ENCODE measurements at regions not wholly inside any gene's neighbourhood (a gene's known extent, or its start where the extent isn't known, plus 50 kb on each side); places are given as distances from the start of the nearest gene placed in this dataset.

DNA sequence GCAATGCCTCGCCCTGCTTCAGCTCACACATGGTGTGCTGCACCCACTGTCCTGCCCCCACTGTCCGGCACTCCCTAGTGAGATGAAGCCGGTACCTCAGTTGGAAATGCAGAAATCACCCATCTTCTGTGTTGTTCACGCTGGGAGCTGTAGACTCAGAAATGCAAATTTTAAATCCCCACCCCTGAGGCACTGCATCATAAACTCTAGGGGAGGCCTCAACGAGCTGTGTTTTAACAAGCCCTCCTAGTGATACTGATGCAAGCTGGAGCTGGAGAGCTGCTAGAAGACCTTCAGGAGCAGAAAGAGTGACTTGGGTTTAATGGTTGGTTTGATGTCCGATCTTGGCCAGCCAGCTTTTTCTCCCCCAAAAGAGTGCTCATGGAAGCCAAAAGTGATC, 146.0 kb upstream of the MAST4 start:
- Histone ChIP-seq H3K4me2 (ENCODE audit: low read length) (no peak overlapping the region), H3K27ac (ENCODE audit: low read depth, low read length) (no peak overlapping the region), H3K4me1 (ENCODE audit: insufficient read depth, low read length) (peaks cover 18% of the 10 kb centered on the region), H3K9me3 (ENCODE audit: insufficient read depth, low read depth, low read length) (no peaks in the 10 kb centered on the region), H3K36me3 (ENCODE audit: insufficient read depth, low read length) (no peaks in the 10 kb centered on the region), H2AFZ (ENCODE audit: low read depth, low read length) (no peak overlapping the region), H3K4me3 (ENCODE audit: insufficient read depth, low read depth, low read length) (no peak overlapping the region), H4K20me1 (ENCODE audit: insufficient read depth, low read length) (no peaks in the 10 kb centered on the region), H3K79me2 (ENCODE audit: insufficient read depth, low read length) (no peaks in the 10 kb centered on the region), H3K9ac (ENCODE audit: low read length) (no peak overlapping the region), H3K27me3 (ENCODE audit: insufficient read depth, low read length) (no peaks in the 10 kb centered on the region)
- Mint-ChIP-seq H3K9me3 (ENCODE audit: unreplicated experiment) (peaks cover 35% of the 10 kb centered on the region), H3K4me3 (ENCODE audit: unreplicated experiment) (no peak overlapping the region), H3K27ac (ENCODE audit: unreplicated experiment) (no peak overlapping the region), H3K36me3 (ENCODE audit: low read depth, unreplicated experiment) (no peaks in the 10 kb centered on the region), H3K4me1 (ENCODE audit: low read depth, unreplicated experiment) (peaks cover 13% of the 10 kb centered on the region), H3K27me3 (ENCODE audit: low read depth, unreplicated experiment) (no peaks in the 10 kb centered on the region)
- FAIRE-seq = no peak
- no peak for DNase-seq (ENCODE audit: low read depth)
- TF ChIP-seq EZH2 (IDR thresholded peaks at IDR 0.05; ENCODE audit: insufficient read depth, low read length) = no peak
- TF ChIP-seq, protein P1, sequence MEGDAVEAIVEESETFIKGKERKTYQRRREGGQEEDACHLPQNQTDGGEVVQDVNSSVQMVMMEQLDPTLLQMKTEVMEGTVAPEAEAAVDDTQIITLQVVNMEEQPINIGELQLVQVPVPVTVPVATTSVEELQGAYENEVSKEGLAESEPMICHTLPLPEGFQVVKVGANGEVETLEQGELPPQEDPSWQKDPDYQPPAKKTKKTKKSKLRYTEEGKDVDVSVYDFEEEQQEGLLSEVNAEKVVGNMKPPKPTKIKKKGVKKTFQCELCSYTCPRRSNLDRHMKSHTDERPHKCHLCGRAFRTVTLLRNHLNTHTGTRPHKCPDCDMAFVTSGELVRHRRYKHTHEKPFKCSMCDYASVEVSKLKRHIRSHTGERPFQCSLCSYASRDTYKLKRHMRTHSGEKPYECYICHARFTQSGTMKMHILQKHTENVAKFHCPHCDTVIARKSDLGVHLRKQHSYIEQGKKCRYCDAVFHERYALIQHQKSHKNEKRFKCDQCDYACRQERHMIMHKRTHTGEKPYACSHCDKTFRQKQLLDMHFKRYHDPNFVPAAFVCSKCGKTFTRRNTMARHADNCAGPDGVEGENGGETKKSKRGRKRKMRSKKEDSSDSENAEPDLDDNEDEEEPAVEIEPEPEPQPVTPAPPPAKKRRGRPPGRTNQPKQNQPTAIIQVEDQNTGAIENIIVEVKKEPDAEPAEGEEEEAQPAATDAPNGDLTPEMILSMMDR (IDR thresholded peaks at IDR 0.05; ENCODE audit: insufficient read depth, low read depth, low read length) = no peak

DNA sequence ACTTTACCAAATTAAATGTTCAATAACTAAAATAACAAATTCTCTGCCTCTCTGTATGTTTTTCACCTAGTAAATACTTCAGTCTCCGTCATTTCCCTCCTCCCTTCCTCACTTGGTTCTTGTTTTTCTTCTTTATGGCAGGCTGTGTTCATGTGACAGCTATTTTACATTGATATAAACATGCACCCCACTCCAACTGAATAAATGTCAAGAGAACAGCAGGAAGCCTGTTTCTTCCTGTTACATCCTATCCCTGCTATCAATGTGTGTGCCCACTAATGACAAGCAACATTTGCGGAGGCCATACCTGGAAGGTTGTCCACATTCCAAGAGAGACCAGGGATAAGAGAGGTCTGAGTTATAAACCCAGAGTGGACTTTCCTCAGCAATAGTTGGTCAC, 145.2 kb upstream of the MAST4 start:
- Histone ChIP-seq H3K79me2 (ENCODE audit: insufficient read depth, low read length) (no peaks in the 10 kb centered on the region), H3K4me1 (ENCODE audit: insufficient read depth, low read length) (peaks cover 22% of the 10 kb centered on the region), H3K4me3 (ENCODE audit: insufficient read depth, low read depth, low read length) (no peak overlapping the region), H4K20me1 (ENCODE audit: insufficient read depth, low read length) (no peaks in the 10 kb centered on the region), H3K27me3 (ENCODE audit: insufficient read depth, low read length) (no peaks in the 10 kb centered on the region), H3K4me2 (ENCODE audit: low read length) (no peak overlapping the region), H3K9me3 (ENCODE audit: insufficient read depth, low read depth, low read length) (no peaks in the 10 kb centered on the region), H3K36me3 (ENCODE audit: insufficient read depth, low read length) (no peaks in the 10 kb centered on the region), H3K9ac (ENCODE audit: low read length) (no peak overlapping the region), H3K27ac (ENCODE audit: low read depth, low read length) (no peak overlapping the region), H2AFZ (ENCODE audit: low read depth, low read length) (no peak overlapping the region)
- H3K4me1 Mint-ChIP-seq (ENCODE audit: low read depth, unreplicated experiment) = peaks cover 14% of the 10 kb centered on the region
- DNase-seq (ENCODE audit: low read depth) (no peak), FAIRE-seq (no peak)
- H3K9me3 Mint-ChIP-seq (ENCODE audit: unreplicated experiment) = peaks cover 35% of the 10 kb centered on the region
- TF ChIP-seq EZH2 (IDR thresholded peaks at IDR 0.05; ENCODE audit: insufficient read depth, low read length) = no peak
- TF ChIP-seq, protein P1 (IDR thresholded peaks at IDR 0.05; ENCODE audit: insufficient read depth, low read depth, low read length) = no peak
- H3K27me3 Mint-ChIP-seq (ENCODE audit: low read depth, unreplicated experiment) = no peaks in the 10 kb centered on the region
- H3K4me3 Mint-ChIP-seq (ENCODE audit: unreplicated experiment) = no peak overlapping the region
- H3K27ac Mint-ChIP-seq (ENCODE audit: unreplicated experiment) = no peak overlapping the region
- no peaks in the 10 kb centered on the region for H3K36me3 Mint-ChIP-seq (ENCODE audit: low read depth, unreplicated experiment)

DNA sequence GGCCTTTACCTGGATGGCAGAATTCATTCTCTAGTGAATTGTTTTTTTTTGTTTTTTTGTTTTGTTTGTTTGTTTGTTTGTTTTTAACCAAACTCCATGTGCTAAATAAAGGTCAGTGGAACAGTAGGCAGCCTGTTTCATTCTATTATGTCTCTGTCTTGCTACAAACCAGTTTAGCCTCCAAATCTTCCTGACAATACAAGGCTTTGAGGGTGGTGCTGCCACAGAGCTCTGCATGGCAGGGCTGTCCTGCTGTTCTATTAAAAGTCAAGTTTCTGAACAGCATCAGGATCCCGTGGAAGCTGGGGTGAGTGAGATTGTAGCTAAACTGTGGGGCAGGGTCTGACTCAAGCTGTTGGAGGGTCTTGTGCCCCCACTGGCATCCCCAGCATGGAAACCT, 144.1 kb upstream of the MAST4 start:
- H3K79me2 ChIP-seq (ENCODE audit: insufficient read depth, low read length) = no peaks in the 10 kb centered on the region
- H3K9me3 Mint-ChIP-seq (ENCODE audit: unreplicated experiment) = peaks cover 33% of the 10 kb centered on the region
- H2AFZ ChIP-seq (ENCODE audit: low read depth, low read length) = no peak overlapping the region
- H3K4me1 Mint-ChIP-seq (ENCODE audit: low read depth, unreplicated experiment) = peaks cover 14% of the 10 kb centered on the region
- H3K27ac ChIP-seq (ENCODE audit: low read depth, low read length) = no peak overlapping the region
- H3K27me3 Mint-ChIP-seq (ENCODE audit: low read depth, unreplicated experiment) = no peaks in the 10 kb centered on the region
- H3K4me1 ChIP-seq (ENCODE audit: insufficient read depth, low read length) = peaks cover 22% of the 10 kb centered on the region
- no peak for FAIRE-seq
- H3K36me3 ChIP-seq (ENCODE audit: insufficient read depth, low read length) = no peaks in the 10 kb centered on the region
- no peak overlapping the region for H3K27ac Mint-ChIP-seq (ENCODE audit: unreplicated experiment)
- TF ChIP-seq EZH2 (IDR thresholded peaks at IDR 0.05; ENCODE audit: insufficient read depth, low read length) = no peak
- TF ChIP-seq, protein P1 (IDR thresholded peaks at IDR 0.05; ENCODE audit: insufficient read depth, low read depth, low read length) = no peak
- no peak overlapping the region for H3K9ac ChIP-seq (ENCODE audit: low read length)
- no peaks in the 10 kb centered on the region for H4K20me1 ChIP-seq (ENCODE audit: insufficient read depth, low read length)
- no peak overlapping the region for H3K4me2 ChIP-seq (ENCODE audit: low read length)
- no peaks in the 10 kb centered on the region for H3K9me3 ChIP-seq (ENCODE audit: insufficient read depth, low read depth, low read length)
- DNase-seq (ENCODE audit: low read depth) = no peak
- no peaks in the 10 kb centered on the region for H3K27me3 ChIP-seq (ENCODE audit: insufficient read depth, low read length)
- no peak overlapping the region for H3K4me3 ChIP-seq (ENCODE audit: insufficient read depth, low read depth, low read length)
- no peaks in the 10 kb centered on the region for H3K36me3 Mint-ChIP-seq (ENCODE audit: low read depth, unreplicated experiment)
- H3K4me3 Mint-ChIP-seq (ENCODE audit: unreplicated experiment) = no peak overlapping the region

Data from astrocyte (in vitro differentiated cells and primary cell).